Effector memory CD4-positive, alpha-beta T cell (primary cell): ENCODE measurements at regions not wholly inside any gene's neighbourhood (a gene's known extent, or its start where the extent isn't known, plus 50 kb on each side); places are given as distances from the start of the nearest gene placed in this dataset.
"Not testable (repeated sequence)": the region's sequence is repeated elsewhere in the genome, so short reads cannot be mapped to it uniquely, and the experiment has no call there.

ENCODE experiments used
- DNase-seq, 3 donors: peaks; one replicate each; pipeline ENCODE4 v3.0.0-alpha.2; 2020
- H3K27ac ChIP-seq: 2 replicates; pipeline ENCODE4 v1.7.0; 2013; ENCODE audit warnings: mild to moderate bottlenecking, low read length, moderate library complexity; ENCODE audit not compliant: insufficient read depth, poor library complexity, severe bottlenecking
- H3K27me3 ChIP-seq: replicated peaks from 2 replicates; pipeline ENCODE4 v1.7.0; 2013; ENCODE audit warnings: mild to moderate bottlenecking, low read length; ENCODE audit not compliant: insufficient read depth, control insufficient read depth, poor library complexity, severe bottlenecking
- H3K36me3 ChIP-seq: 2 replicates; pipeline ENCODE4 v1.7.0; 2013; ENCODE audit warnings: mild to moderate bottlenecking, low read length, moderate library complexity; ENCODE audit not compliant: control insufficient read depth, insufficient read depth
- H3K4me1 ChIP-seq: 2 replicates; pipeline ENCODE4 v1.7.0; 2013; ENCODE audit warnings: low read length, mild to moderate bottlenecking; ENCODE audit not compliant: control insufficient read depth, insufficient read depth, poor library complexity, severe bottlenecking
- H3K4me3 ChIP-seq: 2 replicates; pipeline ENCODE4 v1.7.0; 2013; ENCODE audit warnings: low read length, low read depth, mild to moderate bottlenecking; ENCODE audit not compliant: insufficient read depth, poor library complexity, severe bottlenecking
- H3K9me3 ChIP-seq: 2 replicates; pipeline ENCODE4 v1.7.0; 2013; ENCODE audit warnings: mild to moderate bottlenecking, low read length, moderate library complexity; ENCODE audit not compliant: control insufficient read depth

DNA sequence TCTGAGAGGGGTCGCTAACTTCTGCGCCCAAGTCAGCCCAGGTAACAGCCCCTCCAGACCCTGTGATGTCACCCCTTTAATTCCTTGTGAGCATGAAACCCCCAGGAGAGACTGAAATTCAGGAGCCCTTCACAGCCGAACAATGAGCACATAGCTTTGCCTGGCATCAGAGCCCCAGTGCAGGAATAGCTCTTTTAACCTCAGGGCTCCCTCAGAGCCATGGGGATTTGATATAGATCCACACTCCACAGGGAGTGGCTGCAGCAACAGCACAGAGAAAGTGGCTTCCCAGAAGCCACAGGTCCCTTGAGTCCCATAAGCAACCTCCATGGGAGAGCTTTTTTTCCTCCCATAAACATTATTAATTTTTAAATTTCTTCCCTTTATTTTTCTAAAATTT is 150.0 kb upstream of the MARCKS start:
- no peak overlapping the region for H3K4me3 ChIP-seq
- H3K9me3 ChIP-seq: no peaks in the 10 kb centered on the region
- no peak for DNase-seq
- H3K4me1 ChIP-seq: no peaks in the 10 kb centered on the region
- no peaks in the 10 kb centered on the region for H3K36me3 ChIP-seq
- no peak overlapping the region for H3K27ac ChIP-seq
- H3K27me3 ChIP-seq: no peaks in the 10 kb centered on the region

- H3K4me3 ChIP-seq: no peak overlapping the region
- DNase-seq: no peak
- no peaks in the 10 kb centered on the region for H3K9me3 ChIP-seq
- no peaks in the 10 kb centered on the region for H3K27me3 ChIP-seq
- H3K36me3 ChIP-seq: no peaks in the 10 kb centered on the region
- H3K4me1 ChIP-seq: no peaks in the 10 kb centered on the region
- no peak overlapping the region for H3K27ac ChIP-seq
These were observed 147.1 kb upstream of the MARCKS start for GRCh38 chr6:113709936-113710509.

GRCh38 chr6:113713665-113714064 is 143.5 kb upstream of the MARCKS start:
- H3K9me3 ChIP-seq: no peaks in the 10 kb centered on the region
- no peaks in the 10 kb centered on the region for H3K27me3 ChIP-seq
- no peak for DNase-seq
- H3K4me3 ChIP-seq: no peak overlapping the region
- no peaks in the 10 kb centered on the region for H3K36me3 ChIP-seq
- no peak overlapping the region for H3K27ac ChIP-seq
- H3K4me1 ChIP-seq: no peaks in the 10 kb centered on the region

GRCh38 chr6:113718588-113718987 is 138.6 kb upstream of the MARCKS start:
- H3K9me3 ChIP-seq: no peaks in the 10 kb centered on the region
- no peaks in the 10 kb centered on the region for H3K27me3 ChIP-seq
- no peak overlapping the region for H3K4me3 ChIP-seq
- DNase-seq: no peak
- H3K27ac ChIP-seq: no peak overlapping the region
- no peaks in the 10 kb centered on the region for H3K4me1 ChIP-seq
- H3K36me3 ChIP-seq: no peaks in the 10 kb centered on the region

- no peaks in the 10 kb centered on the region for H3K4me1 ChIP-seq
- H3K27me3 ChIP-seq: no peaks in the 10 kb centered on the region
- no peaks in the 10 kb centered on the region for H3K36me3 ChIP-seq
- no peaks in the 10 kb centered on the region for H3K9me3 ChIP-seq
- no peak overlapping the region for H3K27ac ChIP-seq
- no peak overlapping the region for H3K4me3 ChIP-seq
- DNase-seq: no peak
These were observed 138.1 kb upstream of the MARCKS start for GRCh38 chr6:113719064-113719463.

DNA sequence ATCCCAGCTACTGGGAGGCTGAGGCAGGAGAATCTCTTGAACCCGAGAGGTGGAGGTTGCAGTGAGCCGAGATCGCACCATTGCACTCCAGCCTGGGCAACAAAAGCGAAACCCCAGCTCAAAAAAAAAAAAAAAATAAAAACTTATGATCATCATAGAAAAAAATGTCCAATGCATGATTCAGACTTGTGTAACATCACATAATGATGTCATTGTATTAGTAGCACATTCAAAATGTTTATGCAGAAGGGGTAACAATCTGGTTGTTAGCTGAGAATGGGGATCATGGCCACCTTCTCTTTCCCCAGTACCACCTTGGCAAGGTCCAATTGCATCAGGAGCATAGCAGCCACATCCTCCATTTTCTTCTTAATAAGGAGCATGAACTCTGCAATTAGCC is 137.6 kb upstream of the MARCKS start:
- H3K9me3 ChIP-seq: no peaks in the 10 kb centered on the region
- no peaks in the 10 kb centered on the region for H3K36me3 ChIP-seq
- no peaks in the 10 kb centered on the region for H3K27me3 ChIP-seq
- H3K4me3 ChIP-seq: no peak overlapping the region
- no peak for DNase-seq
- H3K27ac ChIP-seq: no peak overlapping the region
- no peaks in the 10 kb centered on the region for H3K4me1 ChIP-seq

- Histone ChIP-seq H3K27me3 (no peaks in the 10 kb centered on the region), H3K4me3 (no peak overlapping the region), H3K27ac (no peak overlapping the region), H3K9me3 (no peaks in the 10 kb centered on the region), H3K4me1 (no peaks in the 10 kb centered on the region), H3K36me3 (no peaks in the 10 kb centered on the region)
- no peak for DNase-seq
These were observed 134.0 kb upstream of the MARCKS start for GRCh38 chr6:113723182-113723581.

- H3K9me3 ChIP-seq, H3K36me3 ChIP-seq, H3K27me3 ChIP-seq, H3K4me1 ChIP-seq, H3K4me3 ChIP-seq, DNase-seq, H3K27ac ChIP-seq: not testable (repeated sequence)
These were observed 132.2 kb upstream of the MARCKS start for GRCh38 chr6:113724927-113725326.

DNA sequence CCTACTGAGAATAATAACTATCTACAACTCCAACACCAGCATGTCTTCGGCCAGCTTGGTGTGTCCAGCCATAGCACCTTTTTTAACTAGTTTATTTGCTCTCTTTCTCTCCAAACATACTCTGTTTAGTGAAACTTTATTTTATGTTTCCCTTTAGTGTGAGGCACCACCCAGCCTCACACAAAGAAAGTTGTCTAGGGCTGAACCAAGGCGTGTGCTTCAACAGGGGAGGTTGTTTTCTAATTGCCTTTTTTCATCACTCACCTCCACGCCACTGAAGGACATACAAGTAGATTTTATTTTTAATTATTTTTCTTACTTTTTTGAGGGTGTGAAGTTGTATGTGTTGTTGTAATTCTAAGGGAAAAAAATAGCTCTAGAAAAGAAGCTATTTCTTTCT is 125.6 kb upstream of the MARCKS start:
- Histone ChIP-seq H3K27me3 (no peaks in the 10 kb centered on the region), H3K36me3 (no peaks in the 10 kb centered on the region), H3K4me1 (no peaks in the 10 kb centered on the region), H3K9me3 (no peaks in the 10 kb centered on the region), H3K4me3 (no peak overlapping the region), H3K27ac (no peak overlapping the region)
- no peak for DNase-seq

DNA sequence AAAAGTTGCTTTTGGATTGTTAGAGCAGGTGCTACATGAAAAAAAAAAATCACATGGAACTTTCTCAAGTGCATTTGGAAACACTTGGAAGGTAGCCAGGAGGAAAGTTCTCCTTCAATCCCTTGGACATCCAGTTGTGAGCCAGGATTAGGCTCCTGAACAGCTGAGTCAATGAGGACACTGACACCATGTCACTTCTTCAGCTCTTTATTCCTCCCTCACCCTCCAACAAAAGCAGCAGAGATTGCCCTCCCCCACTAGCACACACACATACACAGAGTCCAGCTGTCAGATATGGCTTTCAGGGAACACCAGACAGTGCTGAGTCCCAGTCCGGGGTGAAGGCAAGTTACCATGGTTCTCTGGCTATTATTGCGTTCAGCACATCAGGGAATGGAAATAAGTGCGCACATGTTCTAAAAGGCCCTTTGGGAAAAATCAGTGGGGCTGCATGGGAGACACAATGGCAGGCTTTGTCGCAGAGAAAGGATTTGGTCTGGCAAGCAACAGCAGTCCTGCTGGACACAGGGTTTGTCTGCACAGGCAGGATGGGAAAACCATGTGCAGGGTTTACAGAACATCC is 124.7 kb upstream of the MARCKS start:
- H3K27me3 ChIP-seq: no peaks in the 10 kb centered on the region
- no peak for DNase-seq
- no peaks in the 10 kb centered on the region for H3K36me3 ChIP-seq
- no peak overlapping the region for H3K4me3 ChIP-seq
- no peak overlapping the region for H3K27ac ChIP-seq
- H3K4me1 ChIP-seq: no peaks in the 10 kb centered on the region
- no peaks in the 10 kb centered on the region for H3K9me3 ChIP-seq
